Osteocyte (in vitro differentiated cells): ENCODE measurements at regions not wholly inside any gene's neighbourhood (a gene's known extent, or its start where the extent isn't known, plus 50 kb on each side); places are given as distances from the start of the nearest gene placed in this dataset.

Experiments
- DNase-seq: peaks from one replicate; pipeline ENCODE4 v3.0.0; 2021; ENCODE audit warnings: mixed read lengths; ENCODE audit not compliant: unreplicated experiment; ENCODE audit errors: extremely low spot score
- H3K27ac Mint-ChIP-seq: one replicate; pipeline ENCODE4 v1.8.0; 2021; ENCODE audit warnings: mild to moderate bottlenecking, mixed read lengths; ENCODE audit not compliant: unreplicated experiment
- H3K27me3 Mint-ChIP-seq: one replicate; pipeline ENCODE4 v1.8.0; 2021; ENCODE audit warnings: mixed read lengths; ENCODE audit not compliant: unreplicated experiment
- H3K36me3 Mint-ChIP-seq: one replicate; pipeline ENCODE4 v1.8.0; 2021; ENCODE audit warnings: mixed read lengths; ENCODE audit not compliant: unreplicated experiment
- H3K4me1 Mint-ChIP-seq: one replicate; pipeline ENCODE4 v1.8.0; 2021; ENCODE audit warnings: mixed read lengths; ENCODE audit not compliant: unreplicated experiment
- H3K4me3 Mint-ChIP-seq: one replicate; pipeline ENCODE4 v1.8.0; 2021; ENCODE audit warnings: mild to moderate bottlenecking, moderate library complexity, mixed read lengths; ENCODE audit not compliant: unreplicated experiment
- H3K9me3 Mint-ChIP-seq: one replicate; pipeline ENCODE4 v1.8.0; 2021; ENCODE audit warnings: mixed read lengths; ENCODE audit not compliant: unreplicated experiment
- TF ChIP-seq, protein P1 (sequence below): fragments of 200-600 bp; sonication (generic); IDR thresholded peaks from 2 replicates; pipeline ENCODE4 v1.5.0; 2021; ENCODE audit warnings: antibody characterized with exemption, mild to moderate bottlenecking, moderate library complexity

DNA sequence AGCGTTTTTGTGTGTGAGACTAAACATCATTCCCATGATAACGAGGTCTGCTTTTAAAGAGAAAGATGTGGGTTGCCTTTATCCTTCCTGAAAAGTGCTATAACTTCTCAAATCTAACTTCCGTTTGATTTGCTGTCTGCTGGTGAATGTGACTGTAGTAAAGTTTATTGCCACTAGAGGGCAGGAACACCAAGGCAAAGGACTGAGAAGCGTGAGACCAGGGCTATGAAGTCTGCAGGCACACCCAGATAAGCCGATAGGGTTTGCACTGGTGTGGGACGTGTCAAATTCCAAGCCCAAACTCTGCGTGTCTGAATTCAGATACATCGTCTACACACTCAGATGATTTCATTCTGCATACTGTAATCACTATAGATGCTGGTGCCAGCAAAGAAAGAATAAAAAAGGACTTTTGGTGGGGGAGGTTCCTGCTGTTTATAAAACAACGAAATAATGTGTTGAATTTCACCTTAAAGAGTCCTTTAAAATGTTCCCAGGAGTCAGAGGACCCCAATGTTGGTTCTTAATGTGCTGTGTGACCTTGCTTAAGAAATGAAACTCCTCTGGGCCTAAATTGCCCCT, 87.2 kb downstream of the PTTG1 start:
- Mint-ChIP-seq H3K4me3 (no peak overlapping the region), H3K36me3 (no peaks in the 10 kb centered on the region), H3K9me3 (no peaks in the 10 kb centered on the region), H3K27me3 (peaks cover 34% of the 10 kb centered on the region), H3K4me1 (no peaks in the 10 kb centered on the region), H3K27ac (no peak overlapping the region)
- DNase-seq, result no peak
- TF ChIP-seq, protein P1, sequence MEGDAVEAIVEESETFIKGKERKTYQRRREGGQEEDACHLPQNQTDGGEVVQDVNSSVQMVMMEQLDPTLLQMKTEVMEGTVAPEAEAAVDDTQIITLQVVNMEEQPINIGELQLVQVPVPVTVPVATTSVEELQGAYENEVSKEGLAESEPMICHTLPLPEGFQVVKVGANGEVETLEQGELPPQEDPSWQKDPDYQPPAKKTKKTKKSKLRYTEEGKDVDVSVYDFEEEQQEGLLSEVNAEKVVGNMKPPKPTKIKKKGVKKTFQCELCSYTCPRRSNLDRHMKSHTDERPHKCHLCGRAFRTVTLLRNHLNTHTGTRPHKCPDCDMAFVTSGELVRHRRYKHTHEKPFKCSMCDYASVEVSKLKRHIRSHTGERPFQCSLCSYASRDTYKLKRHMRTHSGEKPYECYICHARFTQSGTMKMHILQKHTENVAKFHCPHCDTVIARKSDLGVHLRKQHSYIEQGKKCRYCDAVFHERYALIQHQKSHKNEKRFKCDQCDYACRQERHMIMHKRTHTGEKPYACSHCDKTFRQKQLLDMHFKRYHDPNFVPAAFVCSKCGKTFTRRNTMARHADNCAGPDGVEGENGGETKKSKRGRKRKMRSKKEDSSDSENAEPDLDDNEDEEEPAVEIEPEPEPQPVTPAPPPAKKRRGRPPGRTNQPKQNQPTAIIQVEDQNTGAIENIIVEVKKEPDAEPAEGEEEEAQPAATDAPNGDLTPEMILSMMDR, result peak; percentile 84

DNA sequence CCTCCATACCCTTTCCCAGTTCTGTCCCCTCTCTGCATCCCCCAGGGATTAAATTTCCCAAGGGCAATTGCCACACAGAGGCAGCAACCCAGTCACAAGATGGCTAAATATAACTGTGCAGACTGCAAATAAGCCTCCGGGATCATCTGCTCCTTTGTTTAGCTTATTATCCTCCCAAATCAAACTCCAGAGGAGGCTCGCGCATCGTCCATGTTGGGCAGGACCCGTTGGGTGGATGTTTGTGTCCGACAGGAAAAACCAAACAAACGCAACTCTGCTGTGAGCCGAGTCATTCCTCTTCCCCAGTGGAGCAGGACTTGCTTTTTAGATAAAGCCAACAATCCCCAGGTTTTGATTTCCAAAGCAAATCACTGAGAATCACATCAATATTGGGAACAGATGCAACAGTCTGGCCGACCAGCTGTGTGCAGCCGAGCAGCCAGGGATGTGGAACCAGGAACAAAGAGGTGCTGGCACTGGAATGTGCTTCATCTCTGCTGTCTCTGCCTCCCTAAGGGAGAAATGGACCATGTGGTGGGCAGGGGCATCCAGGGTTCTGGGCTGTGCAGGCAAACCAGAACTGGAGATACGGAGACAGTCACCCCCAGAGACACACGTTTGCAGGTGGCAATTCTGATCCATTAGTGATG, 89.8 kb downstream of the PTTG1 start:
- Mint-ChIP-seq H3K36me3 (no peaks in the 10 kb centered on the region), H3K27me3 (peaks cover 31% of the 10 kb centered on the region), H3K4me1 (no peaks in the 10 kb centered on the region), H3K9me3 (no peaks in the 10 kb centered on the region), H3K27ac (no peak overlapping the region), H3K4me3 (no peak overlapping the region)
- TF ChIP-seq, protein P1, result no peak
- DNase-seq, result no peak
